T-helper 2 cell (primary cell): ENCODE measurements at regions not wholly inside any gene's neighbourhood (a gene's known extent, or its start where the extent isn't known, plus 50 kb on each side); places are given as distances from the start of the nearest gene placed in this dataset.

Experiments
- DNase-seq, 5 experiments: peaks; one replicate each; pipeline versions ENCODE4 v3.0.0 to v3.0.0-alpha.2; 2012 to 2022

DNA sequence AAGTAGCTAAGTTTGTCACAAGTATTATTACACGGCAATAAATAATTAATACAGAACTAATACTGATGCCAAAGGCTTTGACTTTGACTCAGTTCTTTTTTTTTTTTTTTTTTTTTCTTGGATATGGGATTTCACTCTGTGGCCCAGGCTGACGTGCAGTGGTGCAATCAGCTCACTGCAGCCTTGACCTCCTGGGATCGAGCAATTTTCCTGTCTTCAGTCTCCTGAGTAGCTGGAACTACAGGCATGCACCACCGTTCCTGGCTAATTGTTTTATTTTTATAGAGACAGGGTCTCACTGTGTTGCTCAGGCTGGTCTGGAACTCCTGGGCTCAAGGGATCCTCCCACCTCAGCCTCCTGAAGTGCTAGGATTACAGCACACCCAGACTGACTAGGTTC is 284.5 kb downstream of the SS18 start:
- no peak for DNase-seq

DNA sequence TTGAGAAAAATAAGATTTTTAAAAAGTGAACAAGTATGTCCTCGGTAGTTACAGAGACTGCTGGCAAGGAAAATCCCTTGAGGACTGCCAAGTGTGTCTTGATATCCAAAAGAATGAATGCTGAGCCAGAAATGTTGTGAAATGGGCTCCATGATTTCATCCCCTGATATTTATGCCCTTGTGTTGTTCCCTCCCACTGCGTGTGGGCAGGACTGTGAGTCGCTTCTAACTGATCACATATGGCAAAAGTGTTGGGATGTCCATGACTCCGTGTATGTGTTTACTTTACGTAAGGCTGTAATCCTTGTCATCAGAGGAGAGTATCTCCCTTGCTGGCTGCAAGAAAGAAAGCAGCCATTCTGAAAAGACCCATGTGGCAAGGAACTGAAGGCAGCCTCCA is 285.1 kb downstream of the SS18 start:
- DNase-seq = no peak

DNA sequence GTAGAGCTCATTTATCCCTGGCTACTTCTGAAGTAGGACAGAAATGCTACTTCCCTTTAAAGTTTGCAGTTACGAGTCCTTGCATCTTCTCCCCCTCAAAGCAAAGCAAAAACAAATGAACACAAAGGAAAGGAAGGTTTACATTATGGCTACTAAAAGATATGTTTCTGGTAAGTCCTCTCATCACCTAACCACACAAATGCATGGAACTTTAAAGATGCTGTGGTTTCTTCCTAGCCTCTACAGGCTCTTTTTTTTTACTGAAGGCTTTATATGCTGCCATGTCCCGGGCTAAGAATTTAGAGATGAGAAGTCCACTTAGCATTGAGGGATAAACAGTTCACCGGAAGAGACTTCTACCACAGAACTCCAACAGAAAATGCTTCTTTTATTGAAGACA is 291.2 kb downstream of the SS18 start:
- no peak for DNase-seq

GRCh38 chr18:25798046-25798445 is 292.4 kb downstream of the SS18 start:
- no peak for DNase-seq

GRCh38 chr18:25795213-25795612 is 295.2 kb downstream of the SS18 start:
- DNase-seq = no peak

DNA sequence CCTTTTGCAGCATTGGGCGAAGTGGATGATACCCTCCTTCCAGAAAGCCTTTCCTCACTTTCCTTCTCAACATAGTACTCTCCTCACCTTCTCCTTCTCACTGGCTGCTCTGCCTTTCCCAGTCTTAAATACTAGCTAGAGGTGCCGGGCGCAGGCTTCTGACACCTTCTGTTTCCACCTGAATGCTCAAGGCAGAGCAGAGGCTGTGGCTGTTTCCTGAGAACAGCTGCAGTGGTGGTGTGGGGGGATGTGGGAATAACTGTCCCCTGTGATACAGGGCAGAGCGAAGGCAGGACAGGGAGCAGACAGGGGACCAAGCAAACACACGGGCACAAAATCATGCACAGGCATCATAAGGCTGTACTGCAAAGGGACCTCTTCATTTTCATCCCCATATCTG is 303.1 kb downstream of the SS18 start:
- DNase-seq = no peak

- no peak for DNase-seq
Observed at GRCh38 chr18:25786758-25787157, 303.7 kb downstream of the SS18 start.

GRCh38 chr18:25780105-25780504 is 310.3 kb downstream of the SS18 start:
- no peak for DNase-seq

GRCh38 chr18:25771796-25772195 is 318.6 kb downstream of the SS18 start:
- no peak for DNase-seq

- no peak for DNase-seq
Observed at GRCh38 chr18:25764777-25765176, 325.6 kb downstream of the SS18 start.

DNA sequence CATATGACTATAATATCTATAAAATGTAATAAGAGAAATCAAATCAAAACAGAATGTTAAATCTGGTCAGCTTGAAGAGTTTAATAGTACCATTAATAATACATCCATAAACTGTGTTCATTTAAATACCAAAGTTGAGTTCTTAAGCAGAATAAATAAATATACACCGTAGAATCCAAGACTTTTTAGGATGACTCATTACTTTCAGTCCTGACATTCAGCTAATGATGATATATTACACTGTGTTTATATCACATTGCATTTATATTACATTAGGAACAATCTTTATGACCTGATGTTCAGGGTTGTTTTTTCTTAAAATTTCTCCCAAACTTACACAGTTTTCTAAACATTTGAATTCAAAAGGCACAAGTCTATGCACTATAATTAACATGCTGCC is 331.3 kb downstream of the SS18 start:
- DNase-seq = no peak

DNA sequence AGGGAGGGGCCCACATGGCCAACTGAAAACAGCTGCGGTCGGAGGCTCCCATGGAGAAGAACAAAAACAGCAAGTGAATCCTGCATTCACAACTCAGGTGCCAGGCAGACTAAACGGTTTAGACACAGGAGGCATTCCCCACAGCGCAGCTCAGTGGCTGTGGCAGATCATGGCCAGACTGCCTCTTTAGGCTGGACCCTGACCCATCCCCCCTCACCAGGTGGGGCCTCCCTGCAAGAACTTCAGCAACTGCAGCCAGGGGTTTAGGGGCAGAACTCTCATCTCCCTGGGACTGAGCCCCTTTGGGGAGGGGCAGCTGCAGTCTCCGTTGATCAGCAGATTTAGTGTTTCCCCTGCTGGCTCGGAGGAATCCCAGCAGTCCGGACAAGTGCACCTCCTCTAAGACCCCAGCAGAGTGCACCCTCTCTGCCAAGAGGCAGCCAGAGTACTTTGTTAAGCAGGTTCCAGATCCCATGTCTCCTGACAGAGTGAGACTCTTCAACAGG is 346.7 kb downstream of the SS18 start:
- DNase-seq = no peak

DNA sequence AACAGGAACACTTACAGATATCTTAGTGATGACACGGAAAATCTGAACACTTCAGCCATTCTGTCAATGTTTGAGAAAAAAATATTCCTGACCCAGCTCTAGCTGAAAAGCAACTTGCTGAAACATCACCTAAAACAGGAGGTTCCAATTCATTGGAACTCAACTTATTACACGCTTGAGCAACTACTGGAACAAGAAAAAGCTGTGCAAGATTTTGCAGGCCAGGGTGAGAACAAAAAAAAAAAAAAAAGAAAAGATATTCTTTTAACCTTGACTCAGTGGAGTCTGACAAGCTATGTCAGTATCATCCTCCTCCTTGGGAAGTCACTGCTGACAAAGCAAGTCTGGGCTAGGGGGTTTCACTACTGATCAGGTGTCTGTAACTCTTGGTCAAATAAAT is 351.0 kb downstream of the SS18 start:
- DNase-seq = no peak

DNA sequence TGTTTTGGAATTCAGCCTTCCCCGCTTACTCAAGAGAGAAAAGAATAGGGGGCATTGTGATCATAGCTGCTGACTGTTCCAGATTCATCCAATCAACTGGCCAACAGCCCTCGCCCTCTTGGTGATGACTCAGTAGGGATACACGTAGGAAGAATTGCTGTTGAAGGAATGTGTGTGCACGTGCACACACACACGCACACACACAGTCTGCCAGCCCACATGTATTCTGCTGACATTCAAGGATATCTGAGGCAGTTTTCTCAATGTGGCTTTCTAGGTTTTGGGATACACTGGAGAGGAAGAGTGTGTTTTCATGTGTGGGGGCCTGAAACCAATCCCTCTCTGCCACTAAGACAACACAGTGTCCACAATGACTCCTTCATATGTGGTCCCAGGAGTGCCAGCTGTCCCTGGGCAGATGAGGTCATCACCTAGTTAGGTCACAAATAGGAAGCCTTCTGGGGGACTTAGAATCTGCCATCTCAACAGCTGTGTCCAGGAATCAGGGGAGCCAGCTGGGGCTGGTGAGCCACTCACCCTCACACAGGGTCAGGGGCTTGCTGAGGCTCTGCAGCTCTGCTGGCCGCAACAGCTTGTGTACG is 352.6 kb downstream of the SS18 start:
- no peak for DNase-seq

- no peak for DNase-seq
Observed at GRCh38 chr18:25736516-25736915, 353.9 kb downstream of the SS18 start.

DNA sequence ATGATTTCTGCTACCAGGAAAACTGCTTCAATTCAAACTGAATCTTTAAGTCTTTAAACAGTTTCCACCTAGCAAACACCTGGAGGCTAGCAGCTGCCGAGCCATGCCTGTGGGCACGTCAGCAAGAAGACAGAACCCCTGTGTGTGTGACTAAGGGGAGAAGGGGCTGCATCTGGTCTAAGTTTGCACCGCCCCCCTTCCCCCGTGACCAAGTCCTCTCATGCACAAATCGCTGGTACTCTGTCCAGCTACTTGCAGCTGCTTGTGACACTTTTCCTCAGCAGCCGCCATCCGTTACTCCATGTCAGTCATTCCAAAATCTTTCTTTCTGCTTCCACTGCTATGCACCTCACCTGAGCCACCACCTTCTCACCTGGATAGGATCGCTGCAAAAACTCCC is 355.0 kb downstream of the SS18 start:
- DNase-seq = no peak

DNA sequence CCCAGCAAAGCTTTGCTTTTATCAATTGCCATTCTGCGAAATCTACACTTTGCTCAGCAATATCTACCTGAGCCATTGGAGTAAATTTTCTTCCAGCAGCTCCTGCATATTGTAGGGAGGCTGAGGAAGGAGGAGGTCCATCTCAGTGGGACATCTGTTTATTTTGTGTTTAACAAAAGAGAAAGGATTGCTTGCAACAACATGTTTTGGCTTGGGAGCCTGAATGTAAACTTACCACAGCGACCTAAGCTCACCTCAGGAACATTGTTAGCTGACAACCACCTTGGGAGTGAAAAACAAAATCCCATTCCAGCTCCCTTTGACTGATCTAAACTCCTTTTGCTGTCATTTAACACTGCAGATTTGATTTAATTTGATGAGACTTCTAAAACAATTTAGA is 356.1 kb downstream of the SS18 start:
- DNase-seq = no peak

- no peak for DNase-seq
Observed at GRCh38 chr18:25732862-25733261, 357.6 kb downstream of the SS18 start.

GRCh38 chr18:25729072-25729471 is 361.3 kb downstream of the SS18 start:
- no peak for DNase-seq

GRCh38 chr18:25727281-25727985 is 363.0 kb downstream of the SS18 start:
- DNase-seq = no peak

- DNase-seq = no peak
Observed at GRCh38 chr18:25726298-25726697, 364.1 kb downstream of the SS18 start.

- no peak for DNase-seq
Observed at GRCh38 chr18:25725501-25725900, 364.9 kb downstream of the SS18 start.

- DNase-seq = no peak
Observed at GRCh38 chr18:25724997-25725396, 365.4 kb downstream of the SS18 start.

- DNase-seq = no peak
Observed at GRCh38 chr18:25724121-25724520, 366.3 kb downstream of the SS18 start.

- DNase-seq = no peak
Observed at GRCh38 chr18:25713103-25713502, 361.1 kb upstream of the ZNF521 start.
